T47D (cell line): ENCODE measurements at regions not wholly inside any gene's neighbourhood (a gene's known extent, or its start where the extent isn't known, plus 50 kb on each side); places are given as distances from the start of the nearest gene placed in this dataset.
A peak's percentile ranks its signal among the peaks of the same experiment; 100 is the strongest.

Experiments used
- DNase-seq, 2 experiments: peaks; one replicate each; pipeline versions ENCODE4 v3.0.0 to v3.0.0-alpha.2; 2011 to 2012; ENCODE audit warnings: low read depth in 1 of 2, low spot score in 1 of 2
- JUND ChIP-seq: IDR thresholded peaks from 2 replicates; pipeline ENCODE4 v1.6.1; 2012; ENCODE audit warnings: low read depth
- in situ Hi-C: cut with HindIII; loops from 2 replicates; pipeline ENCODE4 v1.10.0; 2016; ENCODE audit warnings: low sequenced_read_pairs, low pct_unique_long_range_greater_than_20kb

DNA sequence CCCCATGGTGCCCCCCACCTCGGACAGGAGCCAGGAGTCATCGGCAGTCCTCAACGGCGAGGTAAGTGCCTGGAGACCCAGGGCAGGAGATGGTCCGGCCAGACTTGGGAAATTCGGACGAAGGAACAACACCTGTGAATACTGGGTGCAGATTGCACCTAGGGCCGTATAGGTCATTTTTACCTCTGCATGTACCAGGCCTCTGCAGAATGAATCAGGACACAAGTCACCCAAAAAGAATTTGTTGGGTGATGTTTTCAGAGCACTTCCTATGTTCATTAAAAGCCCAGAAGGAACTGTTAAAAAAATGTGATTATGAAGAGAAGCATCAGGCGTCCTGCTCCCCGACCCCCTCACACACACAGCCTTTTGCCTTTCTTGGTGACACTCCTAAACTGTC is 93.9 kb downstream of the C11orf91 start:
- DNase-seq = no peak
- TF ChIP-seq JUND = no peak
- in situ Hi-C loops = no loop called here

DNA sequence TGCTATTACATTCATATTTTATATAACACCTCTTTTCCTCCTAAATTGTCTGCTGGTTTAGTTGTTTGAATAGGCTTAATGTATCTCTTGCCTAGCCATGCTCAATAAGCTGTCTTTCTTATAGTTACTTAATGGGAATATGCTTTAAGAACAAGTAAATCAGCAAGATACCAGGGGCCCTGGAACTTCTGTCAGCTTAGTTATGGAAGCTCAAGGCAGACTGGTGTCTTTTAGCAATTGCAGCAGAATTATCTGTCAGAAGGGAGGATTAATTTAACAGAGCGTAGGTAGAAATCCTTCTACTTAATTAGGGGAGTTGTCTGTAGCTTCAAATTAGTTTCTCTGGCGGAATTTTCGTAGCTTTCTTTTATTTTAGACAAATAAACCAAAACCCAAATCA is 94.9 kb downstream of the C11orf91 start:
- no peak for TF ChIP-seq JUND
- in situ Hi-C loops = no loop called here
- DNase-seq = no peak

DNA sequence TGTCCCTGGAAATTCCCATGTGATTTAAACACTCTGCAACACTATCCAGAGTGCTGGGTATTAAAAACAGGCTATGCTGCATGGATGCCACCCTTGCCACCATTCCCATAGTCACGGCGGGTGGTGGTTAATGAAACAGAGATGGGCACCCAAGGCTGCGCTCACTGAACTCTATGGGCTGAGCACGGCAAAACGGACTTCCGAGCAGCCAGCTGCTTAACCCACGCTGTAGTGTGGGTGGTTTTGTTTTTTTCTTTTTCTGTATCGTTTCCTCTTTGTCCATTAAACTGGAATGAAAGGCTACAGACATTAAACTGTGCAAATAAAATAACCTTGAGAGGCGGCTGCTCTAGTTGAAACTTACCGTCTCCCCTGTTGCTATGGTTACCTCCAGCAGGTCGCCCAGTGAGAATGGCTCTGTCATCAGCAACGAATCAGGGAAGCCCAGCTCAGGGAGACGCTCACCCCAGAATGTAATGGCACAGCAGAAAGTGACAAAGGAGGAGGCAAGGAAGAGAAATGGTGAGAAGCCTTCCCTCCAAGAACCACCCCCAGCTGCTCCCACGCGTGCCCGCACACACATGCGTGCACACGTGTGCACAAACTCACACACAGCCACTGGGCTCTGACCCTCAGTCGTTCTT is 102.1 kb downstream of the C11orf91 start:
- no peak for TF ChIP-seq JUND
- in situ Hi-C loops = no loop called here
- peak in 1 of 2 experiments; percentile 15 for DNase-seq

DNA sequence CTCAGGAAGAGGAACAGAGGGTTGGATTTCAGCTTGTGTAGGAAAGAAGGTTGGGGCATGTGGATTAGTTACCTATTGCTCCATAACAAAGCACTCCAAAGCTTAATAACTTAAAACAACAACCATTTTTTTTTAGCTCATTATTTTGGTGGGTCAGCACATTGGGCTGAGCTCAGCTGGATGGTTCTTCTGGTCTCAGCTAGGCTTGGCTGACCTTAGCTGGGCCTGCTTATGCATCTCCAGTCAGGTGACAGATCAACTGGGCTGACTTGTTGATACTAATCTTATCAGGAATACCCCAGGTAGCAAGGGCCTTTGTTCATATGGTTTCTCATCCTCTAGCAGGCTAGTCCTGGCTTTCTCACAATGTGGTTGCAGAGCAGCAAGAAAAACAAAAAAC is 106.4 kb downstream of the C11orf91 start:
- TF ChIP-seq JUND = no peak
- in situ Hi-C loops = no loop called here
- no peak for DNase-seq

DNA sequence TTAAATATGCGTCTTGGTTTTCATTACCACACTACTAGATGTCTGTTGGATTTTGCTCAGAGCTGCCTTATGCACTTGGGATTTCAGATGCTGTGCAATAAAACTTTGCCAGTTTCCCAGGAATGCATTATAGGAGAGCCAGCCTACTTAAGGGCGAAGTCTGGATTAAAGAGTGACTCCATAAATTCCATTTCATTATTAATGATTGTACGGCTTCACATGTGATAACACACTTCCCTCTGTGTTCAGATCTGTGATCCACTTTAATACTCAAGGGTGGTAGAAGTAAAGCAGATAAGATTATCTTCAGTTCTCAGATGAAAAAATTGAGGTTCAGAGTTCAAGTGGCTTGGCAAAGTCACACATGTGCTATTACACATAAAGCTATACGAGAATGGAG is 110.2 kb downstream of the C11orf91 start:
- no peak for DNase-seq
- in situ Hi-C loops = no loop called here
- TF ChIP-seq JUND = no peak

DNA sequence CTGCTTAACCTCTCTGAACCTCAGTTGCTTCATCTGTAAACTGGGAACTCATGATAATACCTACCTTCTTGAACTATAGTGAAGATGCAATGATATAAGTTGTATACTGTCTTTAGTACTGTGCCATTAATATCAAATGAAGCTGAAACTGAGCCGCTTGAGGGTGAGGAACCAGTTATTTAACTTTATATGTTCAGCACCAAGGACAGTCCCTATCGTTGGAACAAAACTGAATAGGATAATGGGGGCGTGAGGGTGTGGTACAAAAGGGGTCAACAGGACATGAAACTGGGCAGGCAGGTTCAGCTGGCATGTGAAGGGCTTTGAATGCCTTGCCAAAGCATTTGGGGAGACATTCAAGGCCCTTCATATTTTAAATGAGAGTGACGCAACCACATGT is 112.6 kb downstream of the C11orf91 start:
- no peak for TF ChIP-seq JUND
- peak in 1 of 2 experiments; percentile 68 for DNase-seq
- in situ Hi-C loops = no loop called here

DNA sequence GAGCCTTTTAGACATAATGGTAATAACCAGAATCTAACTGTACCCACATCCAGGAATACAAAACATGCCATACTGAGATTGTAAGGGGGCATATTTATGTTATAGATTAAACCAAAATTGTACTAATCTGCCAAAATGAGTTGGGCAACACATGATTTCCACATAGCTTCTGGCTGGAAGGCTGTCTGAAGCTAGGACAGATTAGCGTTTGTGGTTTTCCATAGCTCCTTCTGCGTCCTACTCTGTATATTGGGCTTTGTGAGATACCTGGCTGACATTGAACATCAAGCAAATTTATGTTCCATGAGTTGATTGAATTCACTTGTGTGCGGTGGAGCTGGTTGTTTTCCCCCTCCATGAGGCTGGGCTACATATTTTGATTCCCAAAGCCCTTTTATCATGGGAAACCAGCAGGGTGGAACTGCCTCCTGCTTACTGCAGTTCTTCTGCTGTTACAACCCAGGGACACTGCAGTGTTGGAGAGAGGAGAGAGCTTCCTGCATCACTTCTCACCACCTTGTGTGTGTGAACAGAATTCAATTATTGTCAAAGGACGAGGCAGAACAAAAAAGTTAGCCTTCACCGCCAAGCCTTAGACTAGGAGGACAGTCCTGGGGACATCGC is 114.9 kb downstream of the C11orf91 start:
- TF ChIP-seq JUND = no peak
- in situ Hi-C loops = no loop called here

DNA sequence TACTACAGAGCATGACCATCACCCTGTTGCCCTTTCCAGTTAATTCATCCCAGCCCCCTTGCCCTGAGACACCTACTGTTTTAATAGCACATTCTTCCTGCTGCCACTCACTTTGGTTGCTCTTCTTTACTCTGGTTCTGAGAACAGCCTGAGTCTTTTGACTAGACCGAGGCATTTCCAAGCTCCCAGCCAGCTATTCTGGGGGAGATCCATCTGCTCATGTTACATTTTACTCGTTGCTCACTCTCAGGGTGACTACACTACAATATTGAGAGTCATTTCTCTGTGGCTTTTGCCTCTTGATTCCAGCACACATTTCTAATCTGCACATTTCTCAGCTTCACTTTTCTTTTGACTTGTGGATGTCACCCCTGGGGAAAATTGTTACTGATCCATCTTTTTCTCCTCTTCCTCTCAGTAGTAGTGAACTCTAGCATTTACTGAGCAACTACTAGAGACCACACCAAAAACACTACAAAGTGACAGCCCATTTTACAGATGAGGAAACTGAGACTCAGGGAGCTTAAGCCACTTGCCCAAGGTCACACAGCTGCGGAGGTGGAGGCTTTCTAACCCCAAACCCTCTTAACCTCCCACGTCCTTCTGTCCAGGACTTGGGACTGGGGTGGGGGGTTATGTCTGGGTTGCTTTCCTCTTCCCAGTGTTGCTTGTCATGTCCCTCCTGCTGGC is 117.8 kb downstream of the C11orf91 start:
- in situ Hi-C loops = no loop called here
- no peak for DNase-seq
- no peak for TF ChIP-seq JUND

More for the DNA sequence above, 114.9 kb downstream of the C11orf91 start:
- DNase-seq = no peak

DNA sequence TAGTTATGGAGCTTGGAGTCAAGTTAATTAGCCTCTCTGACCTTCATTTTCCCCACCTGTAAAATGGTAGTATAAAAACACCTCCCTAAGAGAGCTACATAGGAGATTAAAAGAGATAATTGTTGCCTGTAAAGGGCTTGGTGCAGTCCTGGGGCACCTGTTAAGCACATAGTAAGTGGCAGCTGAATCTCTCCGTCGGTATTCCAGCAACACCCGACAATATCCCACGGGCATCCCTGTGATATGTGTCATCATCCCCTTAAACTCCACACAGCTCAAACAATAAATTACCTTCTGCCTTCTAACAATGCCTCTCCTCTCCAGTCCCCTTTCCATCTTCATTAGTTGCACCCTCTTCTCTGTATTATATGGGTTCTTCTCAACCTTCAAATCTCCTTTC is 121.5 kb downstream of the C11orf91 start:
- no peak for DNase-seq
- in situ Hi-C loops = no loop called here
- TF ChIP-seq JUND = no peak

DNA sequence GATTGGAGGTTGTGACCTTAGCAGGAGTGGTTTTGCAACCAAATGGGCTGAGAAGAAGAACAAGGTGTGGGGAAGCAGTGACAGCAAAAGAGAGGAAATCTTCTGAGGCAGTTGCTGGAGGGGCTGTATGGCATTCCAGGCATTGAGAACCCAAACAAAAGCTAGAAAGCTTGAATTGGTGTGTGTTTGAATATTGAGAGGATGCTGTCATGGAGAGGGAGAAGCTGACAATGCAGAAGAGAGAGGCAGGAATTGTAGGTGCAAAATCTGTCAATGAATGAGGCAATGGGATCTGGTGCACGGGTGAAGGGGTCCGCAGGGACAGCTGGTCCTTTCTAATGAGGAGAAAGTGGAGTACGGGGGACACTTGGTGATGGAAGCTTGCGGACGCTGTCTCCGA is 123.4 kb downstream of the C11orf91 start:
- TF ChIP-seq JUND = no peak
- no peak for DNase-seq
- in situ Hi-C loops = no loop called here

DNA sequence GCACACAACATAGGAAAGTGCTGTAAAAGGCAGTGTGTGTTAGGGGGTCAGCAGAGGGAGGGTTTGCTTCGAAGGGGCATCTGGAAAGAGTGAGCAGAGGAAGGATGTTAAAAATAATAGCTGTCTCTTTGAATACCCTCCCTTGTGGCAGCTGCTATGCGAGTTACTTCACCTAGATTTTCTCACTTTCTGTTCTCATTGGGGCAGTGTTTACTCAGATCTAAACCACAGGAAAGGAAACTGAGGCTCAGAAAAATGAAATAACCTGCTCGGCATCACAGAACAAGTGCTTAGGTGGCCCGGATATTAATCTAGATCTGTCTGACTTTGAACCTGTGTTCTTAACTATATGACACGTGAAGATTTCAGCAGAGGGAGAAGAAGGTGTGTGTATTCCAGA is 125.3 kb downstream of the C11orf91 start:
- in situ Hi-C loops = no loop called here

DNA sequence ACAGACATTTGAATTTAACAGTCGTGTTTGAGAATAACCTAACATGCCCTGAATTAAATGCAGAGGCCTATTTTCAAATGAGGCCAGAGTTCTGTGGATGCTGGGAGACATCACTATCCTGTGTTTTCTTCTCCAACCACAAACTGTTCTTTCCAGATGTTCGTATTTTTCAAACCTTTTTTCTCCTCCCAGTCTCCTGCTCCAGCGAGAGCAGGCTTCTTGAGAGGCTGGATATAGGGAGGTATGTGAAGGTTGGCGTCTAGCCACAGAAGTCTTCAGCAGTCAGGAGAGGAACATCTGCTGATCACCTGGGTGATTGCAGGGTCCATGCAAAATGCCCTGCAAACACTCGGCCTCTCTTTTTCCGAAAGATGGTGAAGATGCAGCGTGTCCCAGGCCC is 126.3 kb downstream of the C11orf91 start:
- DNase-seq = no peak
- TF ChIP-seq JUND = no peak
- in situ Hi-C loops = no loop called here

More for the DNA sequence above, 125.3 kb downstream of the C11orf91 start:
- no peak for TF ChIP-seq JUND
- DNase-seq = no peak

DNA sequence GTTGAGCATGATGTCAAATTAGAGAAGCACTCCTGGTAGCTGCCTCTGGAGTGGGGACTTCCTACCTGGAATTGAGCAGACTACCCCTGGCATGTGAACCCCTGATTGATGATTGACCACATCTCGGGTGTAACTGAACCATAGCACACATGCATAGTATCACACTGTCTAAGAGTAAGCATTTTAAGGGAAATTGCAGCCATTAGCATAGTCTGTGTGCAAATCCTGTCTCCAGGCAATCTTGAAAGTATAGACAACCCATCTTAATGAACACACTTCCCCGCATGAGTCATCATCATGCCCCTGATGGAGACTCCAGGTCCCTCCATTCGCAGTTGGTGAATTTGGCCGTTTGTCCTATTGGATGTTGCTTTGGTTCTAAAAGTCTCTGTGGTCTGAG is 131.3 kb downstream of the C11orf91 start:
- in situ Hi-C loops = no loop called here
- DNase-seq = no peak
- no peak for TF ChIP-seq JUND

DNA sequence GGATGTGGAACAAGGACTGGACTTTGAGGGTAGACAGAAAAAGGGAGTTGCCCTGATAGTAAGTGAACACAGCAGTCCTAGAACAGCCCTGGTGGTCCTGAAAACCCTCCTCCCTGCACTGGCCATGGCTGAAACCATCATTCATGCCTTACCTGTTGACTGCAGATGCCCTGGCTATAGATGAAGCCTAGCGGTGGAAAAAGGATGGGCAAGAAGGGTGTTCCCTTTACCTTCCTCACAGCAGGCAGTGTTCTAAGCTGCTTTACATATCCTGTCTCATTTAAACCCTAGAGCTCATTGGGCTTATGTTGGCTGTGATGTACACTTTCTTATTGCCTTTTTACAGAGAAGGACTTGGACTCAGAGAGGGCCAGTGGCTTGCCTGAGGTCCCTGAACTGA is 133.6 kb downstream of the C11orf91 start:
- TF ChIP-seq JUND = no peak
- in situ Hi-C loops = no loop called here
- no peak for DNase-seq
